Transverse colon (tissue), 4 donors: ENCODE measurements at regions not wholly inside any gene's neighbourhood (a gene's known extent, or its start where the extent isn't known, plus 50 kb on each side); places are given as distances from the start of the nearest gene placed in this dataset.

ENCODE experiments used
- DNase-seq: peaks from one replicate; pipeline ENCODE4 v3.0.0-alpha.2; 2019
- H3K27ac ChIP-seq, 4 donors: fragments of 200-600 bp; sonication (generic); 2 replicates each; pipeline ENCODE4 v1.5.1; 2016 to 2018; ENCODE audit warnings: inconsistent platforms in 4 of 4
- H3K27me3 ChIP-seq: fragments of 200-600 bp; sonication (generic); 2 replicates; pipeline ENCODE4 v1.5.1; 2017; ENCODE audit warnings: inconsistent platforms
- H3K36me3 ChIP-seq, 4 donors: fragments of 200-600 bp; sonication (generic); 2 replicates each; pipeline ENCODE4 v1.5.1; 2017 to 2019; ENCODE audit warnings: inconsistent platforms in 4 of 4
- H3K4me1 ChIP-seq, 4 donors: fragments of 200-600 bp; sonication (generic); 2 replicates each; pipeline ENCODE4 v1.5.1; 2017 to 2020; ENCODE audit warnings: inconsistent platforms in 4 of 4
- H3K4me3 ChIP-seq, 4 donors: fragments of 200-600 bp; sonication (generic); 1 replicate in 1 of 4; 2 replicates in 3 of 4; pipeline versions ENCODE4 v1.5.1 to v1.6.1; 2017 to 2019; ENCODE audit warnings: inconsistent platforms in 4 of 4
- H3K9me3 ChIP-seq, 2 donors: fragments of 200-600 bp; sonication (generic); 2 replicates each; pipeline ENCODE4 v1.5.1; 2017 to 2019; ENCODE audit warnings: inconsistent platforms in 2 of 2
- CTCF ChIP-seq, 5 experiments: fragments of 200-600 bp in 3 of 5; fragments of 450-650 bp in 2 of 5; sonication (generic) in 3 of 5; IDR thresholded peaks; 1 replicate in 2 of 5; 2 replicates in 3 of 5; pipeline ENCODE4 v1.5.1; 2016 to 2017; ENCODE audit warnings: antibody characterized with exemption in 5 of 5, inconsistent platforms in 3 of 5, mild to moderate bottlenecking in 2 of 5, moderate library complexity in 1 of 5
- EP300 ChIP-seq: sonication (generic); formaldehyde crosslinking; IDR thresholded peaks from one replicate; pipeline ENCODE4 v1.6.1; 2017; ENCODE audit warnings: antibody characterized with exemption, low read depth
- POLR2A ChIP-seq: fragments of 450-650 bp; IDR thresholded peaks from one replicate; pipeline ENCODE4 v1.6.1; 2016; ENCODE audit warnings: antibody characterized with exemption, mild to moderate bottlenecking, moderate library complexity
- POLR2AphosphoS5 ChIP-seq, 3 donors: sonication (generic); formaldehyde crosslinking; IDR thresholded peaks; one replicate each; pipeline ENCODE4 v1.6.1; 2016; ENCODE audit warnings: antibody characterized with exemption in 3 of 3
- WGBS, 2 donors: methylation state at CpG; one replicate each; pipeline ENCODE4 v1.1.5; 2018; ENCODE audit warnings: low coverage in 1 of 2; 5-methylcytosine and 5-hydroxymethylcytosine counted together
- in situ Hi-C, 4 donors: fragments of 200-750 bp; cut with MboI; loops; one replicate each; pipeline versions ENCODE4 v1.15.0 to v1.15.1; 2017; ENCODE audit warnings: low sequenced_read_pairs in 3 of 4, low pct_ligation_motif_present in 1 of 4, low pct_unique_long_range_greater_than_20kb in 1 of 4
- intact Hi-C: fragments of 100-400 bp; cut with DNase I; formaldehyde crosslinking; loops from one replicate; pipeline ENCODE4 v1.15.1; 2023; ENCODE audit warnings: low total_unique reads

GRCh38 chr6:30821862-30822784, 62.2 kb upstream of the DDR1 start:
- 29 to 51% methylated on average over 2 to 6 of the region's 6 CpGs for WGBS, 2 donors
- no peaks in the 10 kb centered on the region for H3K27me3 ChIP-seq
- intact Hi-C loops, result loop anchor here (2.0 kb wide), 1 partner anchor 297 kb away; no protein-coding TSS in a partner anchor
- no peak overlapping the region for H3K4me3 ChIP-seq
- H3K36me3 ChIP-seq, result no peaks in the 10 kb centered on the region
- H3K27ac ChIP-seq, result peak overlapping the region in 2 of 4 donors; percentile 62 to 70
- no peaks in the 10 kb centered on the region for H3K9me3 ChIP-seq
- in situ Hi-C loops, result loop anchor here in 3 of 4 donors (10.0 kb wide), 5 partner anchors 53 to 263 kb away; partner anchors contain the start of genes FLOT1 (in 1 of the 3) and IER3 (in 1 of the 3)
- DNase-seq, result no peak
- peaks cover 15 to 61% (median 27%) of the 10 kb centered on the region in 4 donors for H3K4me1 ChIP-seq
- TF ChIP-seq EP300, result no peak
- no peak for TF ChIP-seq POLR2A
- TF ChIP-seq CTCF (IDR thresholded peaks at IDR 0.05), result peak; percentile 40 to 68 (median 50)
- no peak for TF ChIP-seq POLR2AphosphoS5 (IDR thresholded peaks at IDR 0.05)

- H3K4me1 ChIP-seq, result peaks cover 11 to 52% (median 23%) of the 10 kb centered on the region in 4 donors
- in situ Hi-C loops, result loop anchor here in 3 of 4 donors (10.0 kb wide), 5 partner anchors 55 to 265 kb away; partner anchors contain the start of genes FLOT1 (in 1 of the 3) and IER3 (in 1 of the 3)
- H3K4me3 ChIP-seq, result no peak overlapping the region
- no peaks in the 10 kb centered on the region for H3K9me3 ChIP-seq
- TF ChIP-seq CTCF (IDR thresholded peaks at IDR 0.05) (peak in 1 of 5 experiments; percentile 28), POLR2AphosphoS5 (IDR thresholded peaks at IDR 0.05) (peak in 2 of 3 donors; percentile 33 to 52), POLR2A (no peak), EP300 (no peak)
- H3K27ac ChIP-seq, result peak overlapping the region; percentile 59 to 71 (median 66)
- intact Hi-C loops, result loop anchor here (2.0 kb wide), 1 partner anchor 299 kb away; no protein-coding TSS in a partner anchor
- peak; percentile 76 for DNase-seq
- no peaks in the 10 kb centered on the region for H3K27me3 ChIP-seq
- H3K36me3 ChIP-seq, result no peaks in the 10 kb centered on the region
- WGBS, 2 donors, result 88 to 90% methylated on average over 1 of the region's 1 CpG
Observed at GRCh38 chr6:30820193-30820592, 64.1 kb upstream of the DDR1 start.

DNA sequence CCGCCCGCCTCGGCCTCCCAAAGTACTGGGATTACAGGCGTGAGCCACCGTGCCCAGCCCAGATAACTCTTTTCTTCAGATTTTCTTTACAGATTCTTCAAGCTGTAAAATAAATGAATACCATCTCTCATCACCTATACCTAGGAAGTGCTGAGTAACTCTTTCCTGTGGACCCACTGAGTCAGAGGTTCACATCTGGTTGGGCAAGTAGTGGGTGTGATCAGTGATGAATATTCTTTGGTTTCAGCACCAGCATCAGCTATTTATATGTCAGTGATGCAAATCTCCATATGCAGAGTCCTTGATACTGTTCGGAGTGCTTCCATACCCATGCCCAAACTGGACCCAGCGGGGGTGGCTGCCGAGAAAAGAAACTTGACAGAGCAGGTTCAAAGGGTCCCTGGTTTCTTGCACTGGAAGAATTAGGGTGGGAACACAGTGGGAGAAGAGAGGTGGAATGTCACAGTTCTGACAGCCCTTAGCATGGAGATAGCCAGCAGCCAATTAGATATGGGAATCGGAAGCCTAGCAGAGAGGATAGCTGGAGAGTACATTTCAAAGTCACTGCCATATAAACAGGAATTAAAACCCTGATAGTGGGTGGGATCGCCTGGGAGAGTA, 64.9 kb upstream of the DDR1 start:
- in situ Hi-C loops, result no loop called here
- no peak for DNase-seq
- TF ChIP-seq CTCF (IDR thresholded peaks at IDR 0.05) (no peak), POLR2AphosphoS5 (IDR thresholded peaks at IDR 0.05) (no peak), EP300 (no peak), POLR2A (no peak)
- H3K4me1 ChIP-seq, result peaks cover 11 to 48% (median 24%) of the 10 kb centered on the region in 4 donors
- intact Hi-C loops, result no loop called here
- 79 to 90% methylated on average over 5 to 10 of the region's 10 CpGs for WGBS, 2 donors
- no peak overlapping the region for H3K4me3 ChIP-seq
- no peaks in the 10 kb centered on the region for H3K27me3 ChIP-seq
- H3K36me3 ChIP-seq, result no peaks in the 10 kb centered on the region
- peak overlapping the region in 2 of 4 donors; percentile 70 to 71 for H3K27ac ChIP-seq
- no peaks in the 10 kb centered on the region for H3K9me3 ChIP-seq

DNA sequence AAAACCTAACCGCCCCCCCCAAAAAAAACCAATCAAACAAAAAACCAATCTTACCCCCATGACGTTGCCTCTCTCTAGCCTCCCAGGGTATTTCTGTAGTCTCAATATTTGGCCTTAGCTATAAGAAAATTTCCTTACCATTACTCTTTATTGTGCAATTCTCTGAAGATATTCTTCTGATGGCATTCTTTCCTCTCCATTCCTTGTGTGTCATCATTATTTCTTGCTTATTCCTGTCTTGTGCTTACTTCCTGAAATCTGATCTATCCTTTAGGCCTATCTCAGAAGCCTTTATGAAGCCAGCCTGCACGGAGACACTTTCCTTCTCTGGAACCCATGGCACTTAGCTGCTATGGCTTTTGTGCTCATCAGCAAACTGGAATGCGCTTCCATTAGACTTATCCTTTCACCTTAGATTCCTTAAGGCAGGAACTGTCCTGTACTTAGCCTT, 65.9 kb upstream of the DDR1 start:
- TF ChIP-seq CTCF (IDR thresholded peaks at IDR 0.05) (no peak), POLR2A (no peak), EP300 (no peak), POLR2AphosphoS5 (IDR thresholded peaks at IDR 0.05) (no peak)
- DNase-seq, result no peak
- peak overlapping the region in 1 of 4 donors; percentile 47 for H3K27ac ChIP-seq
- H3K4me3 ChIP-seq, result no peak overlapping the region
- WGBS, 2 donors, result 80 to 86% methylated on average over 2 to 4 of the region's 4 CpGs
- in situ Hi-C loops, result no loop called here
- intact Hi-C loops, result no loop called here
- no peaks in the 10 kb centered on the region for H3K9me3 ChIP-seq
- H3K36me3 ChIP-seq, result no peaks in the 10 kb centered on the region
- H3K4me1 ChIP-seq, result peaks cover 11 to 53% (median 30%) of the 10 kb centered on the region in 4 donors
- no peaks in the 10 kb centered on the region for H3K27me3 ChIP-seq
